Osteoblast (primary cell): ENCODE measurements at regions not wholly inside any gene's neighbourhood (a gene's known extent, or its start where the extent isn't known, plus 50 kb on each side); places are given as distances from the start of the nearest gene placed in this dataset.

Experiments
- DNase-seq: peaks from one replicate; pipeline ENCODE4 v3.0.0; 2011; ENCODE audit warnings: low spot score, mixed read lengths; ENCODE audit not compliant: insufficient read length; ENCODE audit errors: missing footprints
- H2AFZ ChIP-seq: 2 replicates; pipeline ENCODE4 v1.6.0; 2011; ENCODE audit warnings: mild to moderate bottlenecking, low read length
- H3K27ac ChIP-seq: 2 replicates; pipeline ENCODE4 v1.5.1; 2011; ENCODE audit warnings: mild to moderate bottlenecking, low read depth, low read length, moderate library complexity
- H3K27me3 ChIP-seq: 2 replicates; pipeline ENCODE4 v1.6.0; 2012; ENCODE audit warnings: mild to moderate bottlenecking, control low read depth, inconsistent platforms, low read length, moderate library complexity; ENCODE audit not compliant: insufficient read depth
- H3K36me3 ChIP-seq: 2 replicates; pipeline ENCODE4 v1.5.1; 2011; ENCODE audit warnings: mild to moderate bottlenecking, low read length, control low read depth, moderate library complexity; ENCODE audit not compliant: insufficient read depth
- H3K4me1 ChIP-seq: 2 replicates; pipeline ENCODE4 v1.5.1; 2011; ENCODE audit warnings: mild to moderate bottlenecking, low read length, control low read depth, moderate library complexity; ENCODE audit not compliant: insufficient read depth
- H3K4me2 ChIP-seq: 2 replicates; pipeline ENCODE4 v1.6.0; 2011; ENCODE audit warnings: mild to moderate bottlenecking, low read length; ENCODE audit not compliant: insufficient read depth
- H3K4me3 ChIP-seq: fragments of 200-600 bp; sonication (generic); 3 replicates; pipeline ENCODE4 v1.5.1; 2012; ENCODE audit warnings: mild to moderate bottlenecking, low read length, inconsistent platforms; ENCODE audit not compliant: insufficient read depth
- H3K79me2 ChIP-seq: 2 replicates; pipeline ENCODE4 v1.6.0; 2012; ENCODE audit warnings: mild to moderate bottlenecking, low read length, control low read depth, inconsistent platforms; ENCODE audit not compliant: insufficient read depth
- H3K9me3 ChIP-seq: 2 replicates; pipeline ENCODE4 v1.5.1; 2011; ENCODE audit warnings: low read depth, low read length, control low read depth
- H4K20me1 ChIP-seq: 2 replicates; pipeline ENCODE4 v1.6.0; 2012; ENCODE audit warnings: mild to moderate bottlenecking, low read length, control low read depth; ENCODE audit not compliant: insufficient read depth
- CTCF ChIP-seq: IDR thresholded peaks from 2 replicates; pipeline ENCODE4 v1.5.1; 2011; ENCODE audit warnings: mild to moderate bottlenecking, low read depth, low read length, moderate library complexity; ENCODE audit errors: extremely low read depth

- no peak overlapping the region for H3K4me3 ChIP-seq
- H3K9me3 ChIP-seq: no peaks in the 10 kb centered on the region
- no peaks in the 10 kb centered on the region for H3K4me1 ChIP-seq
- no peak overlapping the region for H3K27ac ChIP-seq
- DNase-seq: no peak
- no peak overlapping the region for H3K4me2 ChIP-seq
- H3K27me3 ChIP-seq: no peaks in the 10 kb centered on the region
- no peak overlapping the region for H2AFZ ChIP-seq
- no peaks in the 10 kb centered on the region for H3K36me3 ChIP-seq
- no peaks in the 10 kb centered on the region for H3K79me2 ChIP-seq
- H4K20me1 ChIP-seq: no peaks in the 10 kb centered on the region
- TF ChIP-seq CTCF: no peak
These were observed 306.1 kb upstream of the KIF2B start for GRCh38 chr17:53516636-53517035.

- DNase-seq: no peak
- Histone ChIP-seq H3K27me3 (no peaks in the 10 kb centered on the region), H3K4me2 (no peak overlapping the region), H3K4me1 (no peaks in the 10 kb centered on the region), H3K4me3 (no peak overlapping the region), H3K79me2 (no peaks in the 10 kb centered on the region), H3K36me3 (no peaks in the 10 kb centered on the region), H3K9me3 (no peaks in the 10 kb centered on the region), H2AFZ (no peak overlapping the region), H3K27ac (no peak overlapping the region), H4K20me1 (no peaks in the 10 kb centered on the region)
- TF ChIP-seq CTCF: no peak
These were observed 323.4 kb upstream of the KIF2B start for GRCh38 chr17:53499277-53499676.

GRCh38 chr17:53496356-53496755 is 326.4 kb upstream of the KIF2B start:
- DNase-seq: no peak
- no peaks in the 10 kb centered on the region for H4K20me1 ChIP-seq
- H3K9me3 ChIP-seq: peaks cover 2% of the 10 kb centered on the region
- H3K27me3 ChIP-seq: no peaks in the 10 kb centered on the region
- no peak overlapping the region for H3K4me3 ChIP-seq
- no peaks in the 10 kb centered on the region for H3K4me1 ChIP-seq
- H3K36me3 ChIP-seq: no peaks in the 10 kb centered on the region
- H3K27ac ChIP-seq: no peak overlapping the region
- H3K4me2 ChIP-seq: no peak overlapping the region
- H2AFZ ChIP-seq: no peak overlapping the region
- no peaks in the 10 kb centered on the region for H3K79me2 ChIP-seq
- no peak for TF ChIP-seq CTCF

- DNase-seq: no peak
- H3K27ac ChIP-seq: no peak overlapping the region
- no peaks in the 10 kb centered on the region for H3K27me3 ChIP-seq
- TF ChIP-seq CTCF: no peak
- H2AFZ ChIP-seq: no peak overlapping the region
- no peak overlapping the region for H3K4me2 ChIP-seq
- peaks cover 2% of the 10 kb centered on the region for H3K9me3 ChIP-seq
- no peaks in the 10 kb centered on the region for H3K4me1 ChIP-seq
- H3K36me3 ChIP-seq: no peaks in the 10 kb centered on the region
- H3K4me3 ChIP-seq: no peak overlapping the region
- H3K79me2 ChIP-seq: no peaks in the 10 kb centered on the region
- no peaks in the 10 kb centered on the region for H4K20me1 ChIP-seq
These were observed 330.2 kb upstream of the KIF2B start for GRCh38 chr17:53492532-53492931.
